Stimulated activated CD8-positive, alpha-beta memory T cell treated with anti-CD3 and anti-CD28 coated beads, Interleukin-7, amount 100 ng/mL, for 4 hours (primary cell): ENCODE measurements at regions not wholly inside any gene's neighbourhood (a gene's known extent, or its start where the extent isn't known, plus 50 kb on each side); places are given as distances from the start of the nearest gene placed in this dataset.
"Not testable (repeated sequence)": the region's sequence is repeated elsewhere in the genome, so short reads cannot be mapped to it uniquely, and the experiment has no call there.

ENCODE experiments used
- DNase-seq, 2 donors: peaks; one replicate each; pipeline ENCODE4 v3.0.0-alpha.2; 2020; ENCODE audit warnings: low read depth in 2 of 2

DNA sequence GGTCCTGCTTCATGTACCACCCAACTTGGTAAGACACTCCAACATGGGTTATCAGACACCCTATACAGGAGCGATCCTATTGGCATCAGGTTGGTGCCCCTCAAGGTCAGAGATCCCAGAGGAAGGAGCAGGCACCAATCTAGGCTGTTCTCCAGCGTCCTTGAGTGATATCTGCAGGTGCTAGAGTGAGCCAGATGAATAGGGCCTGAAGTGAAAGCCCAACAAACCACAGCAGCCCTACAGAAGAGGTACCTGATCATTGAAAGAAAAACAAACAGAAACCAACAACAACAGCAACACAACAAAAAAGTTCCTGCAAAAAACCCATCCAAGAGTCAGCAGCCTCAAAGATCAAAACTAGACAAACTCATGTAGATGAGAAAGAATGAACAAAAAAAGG, 584.8 kb downstream of the HINT1 start:
- DNase-seq: no peak

DNA sequence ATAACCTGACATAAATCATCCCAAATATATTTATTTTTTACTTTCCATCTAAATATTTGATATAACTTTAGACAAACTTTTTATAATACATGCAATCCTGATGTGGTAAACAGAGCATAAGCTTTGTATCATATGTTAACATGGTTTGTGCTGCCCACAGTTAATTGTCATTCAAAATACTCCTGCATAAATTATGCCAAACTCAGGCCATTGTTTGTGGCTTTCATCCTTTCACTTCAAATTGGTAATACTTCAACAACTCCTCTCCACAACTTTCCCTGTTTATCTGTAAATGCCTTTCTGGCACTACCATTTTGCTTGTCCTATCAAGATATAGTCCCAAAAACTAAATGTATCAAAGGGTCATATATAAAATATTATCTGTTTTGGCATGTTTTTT, 586.7 kb downstream of the HINT1 start:
- no peak for DNase-seq

DNA sequence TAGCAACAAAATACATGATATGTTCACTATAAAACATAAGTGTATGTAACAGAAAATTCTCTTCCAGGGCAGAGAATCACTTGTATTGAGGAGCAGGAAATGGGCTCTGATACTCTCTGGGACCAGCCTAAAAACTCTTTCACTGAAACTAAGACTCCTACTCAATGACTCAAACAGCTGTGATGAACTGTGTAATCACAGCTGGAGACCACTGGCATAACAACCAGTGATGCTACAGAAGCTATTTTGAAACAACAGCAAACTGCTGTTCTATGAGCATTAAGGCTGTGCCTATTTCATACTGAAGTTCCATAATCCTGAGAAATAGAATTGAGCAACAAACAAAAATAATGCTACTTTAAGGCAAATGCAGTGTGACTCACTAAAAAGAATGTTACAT, 594.0 kb downstream of the HINT1 start:
- DNase-seq: no peak

DNA sequence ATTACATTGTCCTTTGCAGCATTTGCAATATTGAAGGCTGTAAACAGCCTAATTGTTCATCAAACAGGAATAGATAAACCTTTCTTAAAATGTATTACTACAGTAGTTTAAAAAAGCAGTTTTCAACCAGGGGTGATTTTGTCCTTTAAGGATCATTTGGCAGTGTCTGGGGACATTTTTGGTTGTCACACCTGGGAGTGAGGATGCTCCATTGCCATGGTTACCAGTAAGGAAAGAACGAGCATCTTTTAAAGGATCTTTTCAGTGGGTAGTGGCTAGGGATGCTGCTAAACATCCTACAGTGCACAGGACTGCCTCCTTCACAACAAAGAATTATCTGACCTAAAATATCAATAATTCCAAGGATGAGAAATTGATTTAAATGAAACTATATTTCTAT, 596.3 kb downstream of the HINT1 start:
- no peak for DNase-seq

DNA sequence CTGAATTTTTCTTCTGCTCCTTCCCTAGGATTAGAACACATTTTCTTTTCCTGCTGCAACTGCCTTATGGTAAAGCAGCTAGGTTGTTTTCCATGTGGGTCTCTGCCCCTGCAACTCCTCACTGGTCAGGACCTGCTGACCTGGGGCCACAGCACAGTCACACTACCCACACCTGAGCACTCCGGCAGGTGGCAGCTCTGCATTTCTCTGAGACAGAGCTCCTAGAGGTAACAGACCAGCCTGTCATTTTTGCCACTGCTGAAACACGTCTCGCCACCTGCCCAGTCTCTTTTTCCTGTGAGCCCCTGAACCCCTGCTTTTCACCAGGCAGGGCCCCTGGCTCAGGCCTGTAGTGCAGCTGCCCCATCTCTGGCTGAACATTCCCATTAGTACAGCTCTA, 609.6 kb downstream of the HINT1 start:
- DNase-seq: no peak

GRCh38 chr5:130550562-130550928, 614.5 kb downstream of the HINT1 start:
- no peak for DNase-seq

GRCh38 chr5:130549884-130550561, 615.0 kb downstream of the HINT1 start:
- DNase-seq: no peak

GRCh38 chr5:130546211-130546610, 618.8 kb downstream of the HINT1 start:
- DNase-seq: no peak

GRCh38 chr5:130545291-130545690, 619.8 kb downstream of the HINT1 start:
- no peak for DNase-seq

DNA sequence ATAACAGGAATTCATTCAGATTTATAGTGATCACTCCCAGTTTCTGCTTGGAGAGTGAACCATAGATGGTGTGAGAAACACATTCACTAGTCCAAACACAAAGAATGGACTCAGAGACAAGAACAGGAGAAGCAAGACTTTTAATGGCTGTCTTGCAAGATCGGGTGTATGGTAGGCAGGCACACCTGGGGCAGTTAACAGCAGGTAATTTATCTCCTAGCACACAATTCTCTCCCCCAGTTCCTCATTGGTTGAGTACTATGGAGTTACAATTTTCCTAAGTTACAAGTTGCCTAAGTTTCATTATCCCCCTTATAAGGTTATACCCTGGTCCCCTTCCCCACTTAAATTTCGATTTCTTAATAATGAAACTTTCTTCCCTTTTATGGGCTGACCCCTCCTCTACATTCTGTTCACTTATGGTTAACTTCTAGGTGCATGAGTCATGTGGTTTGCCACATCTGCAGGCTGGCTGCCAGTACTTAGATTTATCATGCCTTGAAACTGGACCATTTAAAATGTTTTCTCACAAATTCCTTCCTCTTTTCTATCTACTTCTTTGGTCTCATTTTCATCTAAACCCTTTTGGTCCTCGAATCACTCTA, 623.3 kb downstream of the HINT1 start:
- no peak for DNase-seq

GRCh38 chr5:130536691-130537090, 628.4 kb downstream of the HINT1 start:
- no peak for DNase-seq

DNA sequence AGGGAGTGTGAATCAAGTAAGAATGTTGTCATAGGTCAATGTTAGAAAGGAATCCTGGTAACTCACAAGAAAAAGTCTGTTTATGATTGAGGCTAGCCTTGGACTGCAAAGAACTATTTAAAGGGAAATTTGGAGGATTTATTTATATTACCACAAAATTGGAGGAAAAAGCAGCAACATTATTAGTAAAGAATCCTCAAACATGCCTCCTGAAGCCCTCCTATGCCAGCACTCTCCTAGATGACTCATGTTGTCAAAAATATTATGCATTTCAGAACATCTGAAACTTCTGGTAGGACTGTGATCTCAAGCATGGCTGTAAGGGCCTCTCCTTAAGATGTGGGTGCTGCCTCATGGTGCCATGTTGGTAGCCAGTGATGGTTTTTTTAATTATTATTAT, 628.5 kb downstream of the CHSY3 start:
- DNase-seq: no peak

DNA sequence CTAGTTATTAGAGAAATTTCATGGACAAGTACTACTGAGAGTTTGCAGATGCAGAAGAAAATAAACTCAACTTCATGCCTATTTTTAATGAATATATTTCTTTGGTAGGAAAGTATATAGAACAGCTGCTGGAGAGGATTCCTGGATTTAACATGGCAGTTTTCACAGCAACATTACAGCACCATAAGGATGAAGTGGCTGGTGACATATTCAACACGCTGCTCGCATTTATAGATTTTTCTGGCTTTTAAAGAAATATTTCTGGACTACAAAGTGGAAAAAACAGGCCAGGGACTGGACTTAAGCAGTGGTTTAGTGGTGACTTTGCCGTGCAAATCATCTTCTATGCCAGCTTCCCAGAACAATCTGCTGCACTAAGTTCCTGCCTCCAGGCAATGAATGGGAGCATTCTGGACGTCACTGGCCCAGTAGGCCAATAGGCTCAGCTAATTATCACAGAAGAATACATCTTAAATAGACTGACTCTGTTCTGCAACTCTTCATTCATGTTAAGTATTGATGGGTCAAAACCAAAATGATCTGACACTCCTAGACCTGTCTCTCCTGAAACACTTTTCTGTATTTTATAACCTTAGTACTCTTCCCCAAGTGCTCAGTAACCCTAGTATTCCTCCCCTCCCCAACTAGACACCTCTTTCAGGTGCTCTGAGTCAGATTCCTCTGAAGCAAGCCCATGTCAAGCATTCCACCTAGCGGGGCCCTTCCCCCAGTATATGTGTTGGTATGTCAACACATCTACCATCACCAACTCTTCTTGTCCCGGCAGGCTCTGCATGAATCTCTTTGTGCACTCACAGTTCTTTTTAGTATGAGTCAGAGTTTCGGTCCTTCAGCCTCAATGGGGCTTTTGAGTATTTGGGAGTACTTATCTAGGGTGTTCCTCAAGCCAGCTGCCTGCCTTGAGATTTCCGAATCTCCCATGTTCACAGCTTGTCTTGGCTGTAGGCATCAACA, 625.5 kb downstream of the CHSY3 start:
- DNase-seq: no peak

DNA sequence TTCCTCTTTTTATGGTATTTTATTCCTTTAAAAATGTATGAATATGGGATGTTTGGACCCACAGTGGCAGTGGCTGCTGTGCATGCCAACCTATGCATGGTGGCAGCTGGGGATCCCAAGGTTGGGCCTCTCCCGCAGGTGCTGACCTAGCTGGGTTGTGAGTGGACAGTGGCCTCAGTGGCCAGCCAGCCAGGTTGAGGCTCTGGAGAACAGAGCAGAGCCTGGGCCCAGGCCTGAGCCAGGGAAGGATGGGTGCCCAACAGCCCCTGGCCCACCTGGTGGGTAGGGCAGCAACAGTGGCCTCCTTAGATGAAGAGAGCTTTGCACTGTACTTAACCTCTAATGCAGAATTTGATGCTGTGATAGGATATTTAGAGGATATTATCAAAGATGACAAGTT, 624.8 kb downstream of the CHSY3 start:
- no peak for DNase-seq

- no peak for DNase-seq
These were observed 624.2 kb downstream of the CHSY3 start for GRCh38 chr5:130528474-130528873.

GRCh38 chr5:130526708-130527107, 622.4 kb downstream of the CHSY3 start:
- no peak for DNase-seq

DNA sequence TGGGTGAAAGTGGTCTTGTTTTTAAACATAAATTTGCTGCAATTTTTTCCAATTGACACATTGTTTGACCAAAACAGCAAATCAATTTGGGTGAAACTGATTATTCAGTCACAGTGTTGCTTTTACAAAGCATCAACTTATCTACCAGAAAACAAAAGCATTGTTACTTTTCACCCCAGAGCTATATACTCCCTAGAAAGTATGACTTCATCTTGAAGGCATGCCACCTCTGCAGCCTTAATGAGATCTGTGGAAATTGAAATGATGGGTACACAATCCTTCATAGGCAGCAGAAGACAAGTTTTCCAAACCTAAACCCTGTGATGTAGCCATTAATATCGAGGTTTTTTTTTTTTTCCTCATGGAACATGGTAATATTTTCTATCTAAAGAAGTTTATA, 615.9 kb downstream of the CHSY3 start:
- DNase-seq: no peak

- no peak for DNase-seq
These were observed 610.9 kb downstream of the CHSY3 start for GRCh38 chr5:130514984-130515690.

DNA sequence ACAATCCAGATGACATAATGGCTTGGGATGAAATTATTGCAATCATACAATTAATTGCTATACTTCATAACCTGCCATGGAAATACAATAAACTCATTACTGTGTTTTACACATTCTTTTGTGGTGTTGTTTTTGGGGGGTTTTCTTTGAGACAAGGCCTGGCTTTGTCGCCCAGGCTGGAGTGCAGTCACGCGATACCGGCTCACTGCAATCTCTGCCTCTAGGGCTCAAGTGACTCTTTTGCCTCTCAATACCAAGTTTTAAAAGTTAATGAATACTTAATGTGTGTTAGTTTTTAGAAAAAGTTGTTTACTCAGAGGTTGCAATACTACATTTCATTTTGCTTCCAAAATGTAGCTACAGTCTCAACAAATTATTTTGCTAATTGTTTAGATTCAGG, 598.4 kb downstream of the CHSY3 start:
- no peak for DNase-seq

GRCh38 chr5:130501151-130501865, 597.0 kb downstream of the CHSY3 start:
- no peak for DNase-seq

DNA sequence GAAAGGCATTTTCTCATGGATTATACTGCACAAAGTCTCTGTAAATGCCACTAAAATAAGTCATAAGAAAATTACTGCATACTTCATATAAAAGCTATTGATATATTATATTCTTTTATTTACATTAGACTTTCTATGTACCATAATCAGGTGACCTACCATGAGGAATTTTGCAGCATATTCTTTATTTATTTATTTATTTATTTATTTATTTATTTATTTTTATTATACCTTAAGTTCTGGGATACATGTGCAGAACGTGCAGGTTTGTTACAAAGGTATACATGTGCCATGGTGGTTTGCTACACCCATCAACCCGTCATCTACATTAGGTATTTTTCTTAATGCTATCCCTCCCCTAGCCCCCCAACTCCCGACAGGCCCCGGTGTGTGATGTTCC, 596.2 kb downstream of the CHSY3 start:
- DNase-seq: not testable (repeated sequence)

GRCh38 chr5:130496215-130496614, 592.0 kb downstream of the CHSY3 start:
- no peak for DNase-seq
